H1 (cell line): ENCODE measurements at regions not wholly inside any gene's neighbourhood (a gene's known extent, or its start where the extent isn't known, plus 50 kb on each side); places are given as distances from the start of the nearest gene placed in this dataset.
"Not testable (repeated sequence)": the region's sequence is repeated elsewhere in the genome, so short reads cannot be mapped to it uniquely, and the experiment has no call there.

Source experiments
- CTCF ChIA-PET: fragments of 300-600 bp; sonication (Branson Sonifier 250); formaldehyde crosslinking; loops from one replicate; lab custom pipeline; 2021; ENCODE audit not compliant: partially characterized antibody; lab: Charles Lee
- POLR2A ChIA-PET: fragments of 300-600 bp; sonication (Branson Sonifier 250); formaldehyde crosslinking; loops from one replicate; lab custom pipeline; 2021; ENCODE audit warnings: inconsistent platforms; ENCODE audit not compliant: partially characterized antibody; lab: Charles Lee
- DNase-seq, 2 experiments: peaks; one replicate each; pipeline versions ENCODE4 v3.0.0 to v3.0.0-alpha.2; 2010 to 2022; ENCODE audit warnings: low spot score in 2 of 2, low read depth in 1 of 2, mixed read lengths in 1 of 2
- FAIRE-seq: peaks from 2 replicates; lab custom pipeline; 2011; peaks lifted over from hg19 to GRCh38; lab: Jason Lieb, UNC
- H2AFZ ChIP-seq: 2 replicates; pipeline ENCODE4 v1.8.1; 2012; ENCODE audit warnings: low read length, inconsistent platforms
- H2AK5ac ChIP-seq: 2 replicates; pipeline ENCODE4 v1.6.1; 2013; ENCODE audit warnings: low read depth, low read length
- H2BK120ac ChIP-seq: replicated peaks from 2 replicates; pipeline ENCODE3; 2013; ENCODE audit warnings: low read depth, low read length, inconsistent platforms
- H2BK12ac ChIP-seq: 2 replicates; pipeline ENCODE4 v1.6.1; 2013; ENCODE audit warnings: low read depth, low read length
- H2BK15ac ChIP-seq: 2 replicates; pipeline ENCODE4 v1.6.1; 2013; ENCODE audit warnings: low read length
- H2BK20ac ChIP-seq: 2 replicates; pipeline ENCODE4 v1.6.1; 2013; ENCODE audit warnings: low read length
- H2BK5ac ChIP-seq: 2 replicates; pipeline ENCODE4 v1.6.1; 2013; ENCODE audit warnings: low read depth, low read length
- H3K14ac ChIP-seq: 2 replicates; pipeline ENCODE4 v1.6.1; 2013; ENCODE audit warnings: inconsistent platforms; ENCODE audit not compliant: insufficient read length
- H3K18ac ChIP-seq: 2 replicates; pipeline ENCODE4 v1.6.1; 2013; ENCODE audit warnings: low read length; ENCODE audit errors: extremely low read depth
- H3K23ac ChIP-seq: 2 replicates; pipeline ENCODE4 v1.6.1; 2013; ENCODE audit warnings: inconsistent platforms; ENCODE audit not compliant: insufficient read length
- H3K23me2 ChIP-seq: 2 replicates; pipeline ENCODE4 v1.6.1; 2013; ENCODE audit warnings: low read depth, low read length
- H3K27ac ChIP-seq: 2 replicates; pipeline ENCODE4 v1.6.1; 2011; ENCODE audit warnings: low read depth, low read length, inconsistent platforms
- H3K27me3 ChIP-seq, 4 experiments: replicated peaks in 1 of 4; 1 replicate in 1 of 4; 2 replicates in 3 of 4; pipeline versions ENCODE4 v1.6.1 to v1.8.1; 2011 to 2013; ENCODE audit warnings: low read length in 3 of 4, mild to moderate bottlenecking in 3 of 4, inconsistent platforms in 2 of 4, mixed read lengths in 2 of 4, moderate library complexity in 1 of 4; ENCODE audit not compliant: control insufficient read depth in 3 of 4, insufficient read depth in 3 of 4; ENCODE audit errors: extremely low read depth in 1 of 4
- H3K36me3 ChIP-seq, 4 experiments: 2 replicates each; pipeline versions ENCODE4 v1.6.1 to v1.8.1; 2011 to 2013; ENCODE audit warnings: mild to moderate bottlenecking in 4 of 4, low read length in 3 of 4, moderate library complexity in 2 of 4, control low read depth in 1 of 4, inconsistent platforms in 1 of 4; ENCODE audit not compliant: insufficient read depth in 4 of 4, control insufficient read depth in 2 of 4
- H3K4ac ChIP-seq: replicated peaks from 2 replicates; pipeline ENCODE3; 2013; ENCODE audit warnings: low read length, low read depth, mixed read lengths, inconsistent platforms; ENCODE audit not compliant: insufficient read length
- H3K4me1 ChIP-seq, 4 experiments: replicated peaks in 1 of 4; 1 replicate in 1 of 4; 2 replicates in 3 of 4; pipeline versions ENCODE4 v1.6.1 to v1.8.1; 2011 to 2013; ENCODE audit warnings: low read length in 3 of 4, inconsistent platforms in 2 of 4, mixed read lengths in 1 of 4; ENCODE audit not compliant: insufficient read depth in 4 of 4, control insufficient read depth in 3 of 4
- H3K4me2 ChIP-seq, 2 experiments: 2 replicates each; pipeline versions ENCODE4 v1.6.1 to v1.8.1; 2011 to 2013; ENCODE audit warnings: low read depth in 2 of 2, low read length in 2 of 2, control low read depth in 1 of 2, inconsistent platforms in 1 of 2, mild to moderate bottlenecking in 1 of 2; ENCODE audit not compliant: insufficient read depth in 1 of 2
- H3K4me3 ChIP-seq, 4 experiments: fragments of 200-600, 300-600 bp in 1 of 4; sonication (generic), shearing (Covaris generic), sonication (Bioruptor Twin) in 1 of 4; 2 replicates each; pipeline versions ENCODE4 v1.5.1 to v1.8.1; 2011 to 2016; ENCODE audit warnings: low read length in 4 of 4, low read depth in 3 of 4, control low read depth in 2 of 4, inconsistent platforms in 2 of 4, mild to moderate bottlenecking in 2 of 4, mixed read lengths in 1 of 4, moderate library complexity in 1 of 4; ENCODE audit not compliant: insufficient read depth in 2 of 4; ENCODE audit errors: extremely low read depth in 1 of 4
- H3K56ac ChIP-seq: replicated peaks from 2 replicates; pipeline ENCODE3; 2013; ENCODE audit warnings: low read depth, mild to moderate bottlenecking, mixed read lengths, low read length, inconsistent platforms; ENCODE audit not compliant: insufficient read length
- H3K79me1 ChIP-seq: 2 replicates; pipeline ENCODE4 v1.6.1; 2013; ENCODE audit warnings: low read depth, low read length, control low read depth
- H3K79me2 ChIP-seq, 2 experiments: 2 replicates each; pipeline versions ENCODE4 v1.6.1 to v1.8.1; 2012 to 2013; ENCODE audit warnings: low read length in 2 of 2, mild to moderate bottlenecking in 2 of 2, inconsistent platforms in 1 of 2; ENCODE audit not compliant: insufficient read depth in 2 of 2, control insufficient read depth in 1 of 2
- H3K9ac ChIP-seq, 4 experiments: replicated peaks in 1 of 4; 1 replicate in 1 of 4; 2 replicates in 3 of 4; pipeline versions ENCODE4 v1.6.1 to v1.8.1; 2011 to 2013; ENCODE audit warnings: low read depth in 3 of 4, low read length in 3 of 4, control low read depth in 2 of 4, mild to moderate bottlenecking in 2 of 4, moderate library complexity in 2 of 4, inconsistent platforms in 1 of 4; ENCODE audit errors: extremely low read depth in 1 of 4
- H3K9me3 ChIP-seq, 2 experiments: 2 replicates each; pipeline versions ENCODE4 v1.6.1 to v1.8.1; 2012 to 2013; ENCODE audit warnings: mild to moderate bottlenecking in 2 of 2, moderate library complexity in 2 of 2, control low read depth in 1 of 2, inconsistent platforms in 1 of 2, low read depth in 1 of 2, low read length in 1 of 2, mixed read lengths in 1 of 2; ENCODE audit not compliant: insufficient read depth in 2 of 2
- H4K20me1 ChIP-seq, 2 experiments: replicated peaks in 1 of 2; 2 replicates each; pipeline versions ENCODE3 to v1.8.1; 2011 to 2013; ENCODE audit warnings: inconsistent platforms in 2 of 2, low read length in 2 of 2, mild to moderate bottlenecking in 1 of 2; ENCODE audit not compliant: insufficient read depth in 2 of 2, control insufficient read depth in 1 of 2
- H4K5ac ChIP-seq: 2 replicates; pipeline ENCODE4 v1.6.1; 2013; ENCODE audit warnings: low read length, low read depth, mixed read lengths, inconsistent platforms; ENCODE audit not compliant: insufficient read length
- H4K8ac ChIP-seq: 2 replicates; pipeline ENCODE4 v1.8.0; 2013; ENCODE audit warnings: mild to moderate bottlenecking, moderate library complexity, low read length, inconsistent platforms; ENCODE audit not compliant: insufficient read depth; ENCODE audit errors: extremely low read depth
- H4K91ac ChIP-seq: replicated peaks from 2 replicates; pipeline ENCODE3; 2013; ENCODE audit warnings: low read length, mixed read lengths, inconsistent platforms; ENCODE audit not compliant: insufficient read length
- CBX8 ChIP-seq: fragments of 300-800, 300-1000 bp; sonication (generic); IDR thresholded peaks from 2 replicates; pipeline ENCODE4 v1.7.1; 2016; ENCODE audit warnings: low read depth, low read length, borderline replicate concordance
- PHF8 ChIP-seq: fragments of 200-600 bp; sonication (generic); conservative IDR thresholded peaks from 2 replicates; pipeline ENCODE4 v1.7.1; 2012; ENCODE audit warnings: low read depth, mild to moderate bottlenecking, inconsistent platforms, low read length, moderate library complexity
- SAP30 ChIP-seq: fragments of 300-600 bp; sonication (generic); IDR thresholded peaks from 2 replicates; pipeline ENCODE4 v1.7.1; 2012; ENCODE audit warnings: low read length, moderate library complexity, mild to moderate bottlenecking, inconsistent platforms; ENCODE audit not compliant: insufficient read depth, insufficient replicate concordance
- SP4 ChIP-seq: IDR thresholded peaks from 2 replicates; pipeline ENCODE4 v1.6.1; 2012; ENCODE audit warnings: low read length, inconsistent platforms
- WGBS, 2 experiments: shearing (Covaris generic) in 1 of 2; methylation state at CpG; one replicate each; pipeline versions ENCODE4 v1.1.6 to v1.1.7; 2013 to 2015; ENCODE audit warnings: low lambda C conversion rate in 2 of 2, mixed read lengths in 2 of 2, inconsistent platforms in 1 of 2, low coverage in 1 of 2, missing lambda C conversion rate in 1 of 2; ENCODE audit not compliant: insufficient replicate concordance in 2 of 2, insufficient coverage in 1 of 2, insufficient read length in 1 of 2; ENCODE audit errors: extremely low coverage in 1 of 2, missing lambda C conversion rate in 1 of 2; 5-methylcytosine and 5-hydroxymethylcytosine counted together

DNA sequence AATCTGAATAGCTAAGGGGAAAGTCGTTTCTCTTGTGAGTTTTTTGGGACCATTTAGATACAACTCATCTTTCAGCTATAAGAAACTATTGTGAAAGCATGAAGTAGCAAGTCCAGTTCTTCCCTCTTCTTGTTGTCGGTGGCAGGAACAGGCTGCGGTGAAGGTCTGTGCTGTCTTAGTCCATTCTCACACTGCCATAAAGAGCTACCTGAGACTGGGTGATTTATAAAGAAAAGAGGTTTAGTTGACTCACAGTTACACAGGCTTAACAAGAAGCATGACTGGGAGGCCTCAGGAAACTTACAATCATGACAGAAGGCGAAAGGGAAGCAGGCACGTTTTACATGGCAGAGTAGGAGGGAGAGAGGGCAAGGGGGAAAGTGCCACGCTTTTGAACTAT lies 261.8 kb downstream of the GATA3 start (continued):
- TF ChIP-seq SP4 (no peak), SAP30 (no peak), CBX8 (no peak), PHF8 (no peak)

- H3K4me3 ChIP-seq, H3K27ac ChIP-seq, H2BK5ac ChIP-seq, H2BK12ac ChIP-seq, H3K9ac ChIP-seq, POLR2A ChIA-PET, H2AFZ ChIP-seq, H3K9me3 ChIP-seq, CTCF ChIA-PET, H3K18ac ChIP-seq, H3K4me2 ChIP-seq, DNase-seq, H2BK120ac ChIP-seq, H3K4ac ChIP-seq, H4K91ac ChIP-seq, H3K79me1 ChIP-seq, H3K23ac ChIP-seq, H2BK20ac ChIP-seq, H4K8ac ChIP-seq, H4K5ac ChIP-seq, H3K56ac ChIP-seq, H3K79me2 ChIP-seq, H3K27me3 ChIP-seq, FAIRE-seq, H2AK5ac ChIP-seq, H3K23me2 ChIP-seq, H3K36me3 ChIP-seq, H2BK15ac ChIP-seq, H3K4me1 ChIP-seq, H3K14ac ChIP-seq, H4K20me1 ChIP-seq: not testable (repeated sequence)
- 87% methylated on average over 3 of the region's 3 CpGs; no CpG with 5 or more reads in 1 of the 2 experiments for WGBS, 2 experiments
Measured at GRCh38 chr10:8318429-8318828, 263.9 kb downstream of the GATA3 start.
